Gastrocnemius medialis (tissue), 4 donors: ENCODE measurements at regions not wholly inside any gene's neighbourhood (a gene's known extent, or its start where the extent isn't known, plus 50 kb on each side); places are given as distances from the start of the nearest gene placed in this dataset.
A peak's percentile ranks its signal among the peaks of the same experiment; 100 is the strongest.

Source experiments
- ATAC-seq, 2 donors: fragments of 150-250 bp; one replicate each; pipeline ENCODE4 v1.9.1; 2016
- DNase-seq, 2 donors: peaks; one replicate each; pipeline ENCODE4 v3.0.0-alpha.2; 2019
- H3K27ac ChIP-seq, 4 donors: fragments of 200-600 bp; sonication (generic); 1 replicate in 1 of 4; 2 replicates in 3 of 4; pipeline ENCODE4 v1.5.1; 2016 to 2018; ENCODE audit warnings: mild to moderate bottlenecking in 2 of 4, moderate library complexity in 1 of 4
- H3K27me3 ChIP-seq, 3 donors: fragments of 200-600 bp; sonication (generic) in 2 of 3; 1 replicate in 1 of 3; 2 replicates in 2 of 3; pipeline versions ENCODE4 v1.5.1 to v1.6.0; 2016 to 2019; ENCODE audit warnings: mild to moderate bottlenecking in 1 of 3, moderate library complexity in 1 of 3
- H3K36me3 ChIP-seq, 2 donors: fragments of 200-600 bp; sonication (generic) in 1 of 2; one replicate each; pipeline ENCODE4 v1.5.1; 2017 to 2018
- H3K4me1 ChIP-seq, 2 donors: fragments of 200-600 bp; sonication (generic) in 1 of 2; one replicate each; pipeline ENCODE4 v1.5.1; 2016 to 2017; ENCODE audit warnings: mild to moderate bottlenecking in 2 of 2
- H3K4me3 ChIP-seq, 4 donors: fragments of 200-600 bp; sonication (generic) in 3 of 4; 1 replicate in 1 of 4; 2 replicates in 3 of 4; pipeline ENCODE4 v1.5.1; 2016 to 2019; ENCODE audit warnings: mild to moderate bottlenecking in 2 of 4
- H3K9me3 ChIP-seq, 3 donors: fragments of 200-600 bp; sonication (generic) in 2 of 3; 1 replicate in 1 of 3; 2 replicates in 2 of 3; pipeline ENCODE4 v1.5.1; 2016 to 2019
- POLR2A ChIP-seq, 2 donors: fragments of 450-650 bp; IDR thresholded peaks; one replicate each; pipeline ENCODE4 v1.6.1; 2017; ENCODE audit warnings: antibody characterized with exemption in 2 of 2, mild to moderate bottlenecking in 2 of 2, moderate library complexity in 2 of 2
- in situ Hi-C, 4 donors: fragments of 200-750 bp; cut with MboI; loops; one replicate each; pipeline versions ENCODE4 v1.15.0 to v1.8.0; 2017; ENCODE audit warnings: low sequenced_read_pairs in 4 of 4
- intact Hi-C: fragments of 100-400 bp; cut with DNase I; formaldehyde crosslinking; loops from one replicate; pipeline ENCODE4 v1.15.1; 2023; ENCODE audit warnings: low total_unique reads
- TF ChIP-seq, protein P1 (sequence below), 5 experiments: fragments of 450-650 bp in 3 of 5; fragments of 200-600 bp in 2 of 5; sonication (generic) in 2 of 5; IDR thresholded peaks in 4 of 5; conservative IDR thresholded peaks in 1 of 5; 1 replicate in 4 of 5; 2 replicates in 1 of 5; pipeline ENCODE4 v1.5.1; 2016 to 2019; ENCODE audit warnings: antibody characterized with exemption in 5 of 5, mild to moderate bottlenecking in 3 of 5, moderate library complexity in 3 of 5

GRCh38 chr6:153790876-153791473, 248.1 kb upstream of the OPRM1 start:
- Histone ChIP-seq H3K4me3 (no peak overlapping the region), H3K27ac (no peak overlapping the region), H3K36me3 (no peaks in the 10 kb centered on the region), H3K9me3 (no peaks in the 10 kb centered on the region), H3K27me3 (no peaks in the 10 kb centered on the region), H3K4me1 (no peaks in the 10 kb centered on the region)
- in situ Hi-C loops, result no loop called here
- intact Hi-C loops, result no loop called here
- TF ChIP-seq, protein P1, sequence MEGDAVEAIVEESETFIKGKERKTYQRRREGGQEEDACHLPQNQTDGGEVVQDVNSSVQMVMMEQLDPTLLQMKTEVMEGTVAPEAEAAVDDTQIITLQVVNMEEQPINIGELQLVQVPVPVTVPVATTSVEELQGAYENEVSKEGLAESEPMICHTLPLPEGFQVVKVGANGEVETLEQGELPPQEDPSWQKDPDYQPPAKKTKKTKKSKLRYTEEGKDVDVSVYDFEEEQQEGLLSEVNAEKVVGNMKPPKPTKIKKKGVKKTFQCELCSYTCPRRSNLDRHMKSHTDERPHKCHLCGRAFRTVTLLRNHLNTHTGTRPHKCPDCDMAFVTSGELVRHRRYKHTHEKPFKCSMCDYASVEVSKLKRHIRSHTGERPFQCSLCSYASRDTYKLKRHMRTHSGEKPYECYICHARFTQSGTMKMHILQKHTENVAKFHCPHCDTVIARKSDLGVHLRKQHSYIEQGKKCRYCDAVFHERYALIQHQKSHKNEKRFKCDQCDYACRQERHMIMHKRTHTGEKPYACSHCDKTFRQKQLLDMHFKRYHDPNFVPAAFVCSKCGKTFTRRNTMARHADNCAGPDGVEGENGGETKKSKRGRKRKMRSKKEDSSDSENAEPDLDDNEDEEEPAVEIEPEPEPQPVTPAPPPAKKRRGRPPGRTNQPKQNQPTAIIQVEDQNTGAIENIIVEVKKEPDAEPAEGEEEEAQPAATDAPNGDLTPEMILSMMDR (IDR thresholded peaks at IDR 0.05 in 4 of 5, conservative IDR thresholded peaks at IDR 0.05 in 1 of 5), result no peak
- no peak for TF ChIP-seq POLR2A (IDR thresholded peaks at IDR 0.05)
- no peak for DNase-seq
- no peak for ATAC-seq

DNA sequence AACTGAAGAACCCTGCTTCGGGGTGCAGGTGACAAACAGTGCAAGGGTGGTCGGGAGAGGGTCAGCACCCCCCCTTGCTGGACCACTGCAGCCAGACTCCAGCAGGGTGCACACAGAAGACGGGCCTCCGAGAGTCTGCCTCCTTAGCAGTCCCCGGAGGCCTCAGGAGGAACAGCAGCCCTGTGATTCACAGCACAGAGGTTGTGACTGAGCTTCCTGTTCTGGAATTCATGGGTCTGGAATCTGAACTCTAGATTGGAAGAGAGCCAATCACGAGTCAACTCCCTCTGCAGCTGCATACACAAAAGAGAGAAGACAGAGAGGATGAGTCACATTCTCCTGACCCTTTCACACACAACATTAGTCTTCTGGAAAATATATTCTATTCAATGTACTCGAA, 249.0 kb upstream of the OPRM1 start:
- Histone ChIP-seq H3K27me3 (no peaks in the 10 kb centered on the region), H3K36me3 (no peaks in the 10 kb centered on the region), H3K4me1 (no peaks in the 10 kb centered on the region), H3K4me3 (no peak overlapping the region), H3K9me3 (no peaks in the 10 kb centered on the region), H3K27ac (no peak overlapping the region)
- DNase-seq (no peak), ATAC-seq (peak in 1 of 2 donors; percentile 30)
- in situ Hi-C loops, result no loop called here
- intact Hi-C loops, result no loop called here
- TF ChIP-seq, protein P1 (IDR thresholded peaks at IDR 0.05 in 4 of 5, conservative IDR thresholded peaks at IDR 0.05 in 1 of 5), result no peak
- TF ChIP-seq POLR2A (IDR thresholded peaks at IDR 0.05), result no peak

DNA sequence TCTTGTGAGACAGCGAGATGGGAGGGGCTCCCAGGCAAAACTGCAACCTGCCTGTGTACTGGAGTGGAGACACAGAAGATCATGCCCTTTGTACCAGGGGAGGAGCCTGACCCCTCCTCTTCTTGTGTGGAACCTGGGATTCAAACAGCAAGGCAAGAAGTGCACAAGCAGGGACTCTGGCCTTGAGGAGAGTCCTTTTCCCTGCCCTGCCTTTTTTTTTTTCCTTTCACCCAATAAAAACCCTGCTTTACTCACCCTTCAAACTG, 251.8 kb upstream of the OPRM1 start:
- H3K27ac ChIP-seq, result no peak overlapping the region
- no peak for ATAC-seq
- intact Hi-C loops, result no loop called here

DNA sequence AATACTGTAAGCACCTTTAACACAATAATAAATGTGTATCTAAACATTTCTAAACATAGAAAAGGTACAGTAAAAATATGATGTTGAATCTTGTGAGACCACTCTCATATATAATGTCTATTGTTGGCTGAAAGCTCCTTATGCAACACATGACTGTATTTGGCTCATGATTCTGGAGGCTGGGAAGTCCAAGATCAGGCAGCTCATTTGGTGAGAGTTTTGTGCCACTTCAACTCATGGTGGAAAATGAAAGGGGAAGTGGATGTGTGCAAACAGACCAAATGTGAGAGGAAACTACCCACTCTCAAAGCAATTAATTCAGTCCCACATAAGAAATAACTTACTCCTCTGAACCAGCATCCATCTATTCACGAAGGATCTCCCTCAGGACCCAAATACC, 257.7 kb upstream of the OPRM1 start:
- no peak overlapping the region for H3K4me3 ChIP-seq
- no peak overlapping the region for H3K27ac ChIP-seq
- no peak for DNase-seq
- TF ChIP-seq POLR2A (IDR thresholded peaks at IDR 0.05), result no peak
- TF ChIP-seq, protein P1 (IDR thresholded peaks at IDR 0.05 in 4 of 5, conservative IDR thresholded peaks at IDR 0.05 in 1 of 5), result no peak
- no peak for ATAC-seq
- H3K36me3 ChIP-seq, result no peaks in the 10 kb centered on the region
- no peaks in the 10 kb centered on the region for H3K27me3 ChIP-seq
- H3K9me3 ChIP-seq, result no peaks in the 10 kb centered on the region
- in situ Hi-C loops (no loop called here), intact Hi-C loops (no loop called here)
- H3K4me1 ChIP-seq, result no peaks in the 10 kb centered on the region

More for the DNA sequence above, 251.8 kb upstream of the OPRM1 start:
- H3K4me1 ChIP-seq, result no peaks in the 10 kb centered on the region
- TF ChIP-seq, protein P1 (IDR thresholded peaks at IDR 0.05 in 4 of 5, conservative IDR thresholded peaks at IDR 0.05 in 1 of 5), result no peak
- no peak for TF ChIP-seq POLR2A (IDR thresholded peaks at IDR 0.05)
- no peaks in the 10 kb centered on the region for H3K27me3 ChIP-seq
- in situ Hi-C loops, result no loop called here
- no peaks in the 10 kb centered on the region for H3K36me3 ChIP-seq
- H3K9me3 ChIP-seq, result no peaks in the 10 kb centered on the region
- DNase-seq, result no peak
- no peak overlapping the region for H3K4me3 ChIP-seq

GRCh38 chr6:153780011-153780410, 259.0 kb upstream of the OPRM1 start:
- DNase-seq, result no peak
- no peak for ATAC-seq
- H3K27me3 ChIP-seq, result no peaks in the 10 kb centered on the region
- H3K4me3 ChIP-seq, result no peak overlapping the region
- no peaks in the 10 kb centered on the region for H3K4me1 ChIP-seq
- in situ Hi-C loops (no loop called here), intact Hi-C loops (no loop called here)
- H3K9me3 ChIP-seq, result no peaks in the 10 kb centered on the region
- no peak overlapping the region for H3K27ac ChIP-seq
- H3K36me3 ChIP-seq, result no peaks in the 10 kb centered on the region
- TF ChIP-seq, protein P1 (IDR thresholded peaks at IDR 0.05 in 4 of 5, conservative IDR thresholded peaks at IDR 0.05 in 1 of 5), result no peak
- TF ChIP-seq POLR2A (IDR thresholded peaks at IDR 0.05), result no peak
